Astrocyte (in vitro differentiated cells and primary cell): ENCODE measurements at regions not wholly inside any gene's neighbourhood (a gene's known extent, or its start where the extent isn't known, plus 50 kb on each side); places are given as distances from the start of the nearest gene placed in this dataset.

Experiments used
- EZH2 ChIP-seq: IDR thresholded peaks from 2 replicates; pipeline ENCODE4 v1.6.1; 2012; ENCODE audit warnings: mild to moderate bottlenecking, low read length, inconsistent platforms; ENCODE audit not compliant: insufficient read depth
- TF ChIP-seq, protein P1 (sequence below): IDR thresholded peaks from 2 replicates; pipeline ENCODE4 v1.5.1; 2011; ENCODE audit warnings: low read depth, mild to moderate bottlenecking, inconsistent platforms, low read length, moderate library complexity; ENCODE audit not compliant: insufficient read depth

DNA sequence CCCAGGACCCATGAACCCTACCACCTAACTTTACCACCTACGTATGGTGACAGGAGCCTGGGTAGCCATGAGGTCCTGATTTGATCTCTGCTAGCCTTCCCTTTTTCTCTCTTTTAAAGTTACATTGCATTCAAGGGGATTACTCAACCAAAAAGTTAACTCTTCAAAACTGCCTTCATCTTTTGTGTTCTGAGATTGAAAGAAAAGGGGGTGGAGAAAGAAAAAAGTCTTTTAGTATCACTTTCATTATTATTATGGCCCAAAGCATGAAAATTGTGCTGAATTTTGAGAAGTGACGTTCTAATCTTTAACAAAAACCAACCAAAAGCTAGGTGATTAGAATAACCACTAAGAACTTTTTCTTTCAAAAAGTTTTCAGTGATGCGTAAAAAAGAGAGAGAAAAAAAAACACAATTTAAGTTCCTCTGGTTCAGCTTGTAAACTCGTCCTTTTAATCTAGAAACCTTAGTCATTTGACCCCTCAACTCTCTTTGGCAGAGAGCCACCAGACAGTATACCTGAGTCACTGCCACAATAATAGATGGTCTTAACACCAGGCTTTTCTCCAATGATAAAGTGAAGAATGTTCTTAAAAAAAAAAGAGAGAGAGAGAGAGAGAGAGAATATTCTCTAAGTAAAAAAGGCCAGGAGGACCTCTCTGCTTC, 347.4 kb upstream of the FGF13 start:
- TF ChIP-seq, protein P1, sequence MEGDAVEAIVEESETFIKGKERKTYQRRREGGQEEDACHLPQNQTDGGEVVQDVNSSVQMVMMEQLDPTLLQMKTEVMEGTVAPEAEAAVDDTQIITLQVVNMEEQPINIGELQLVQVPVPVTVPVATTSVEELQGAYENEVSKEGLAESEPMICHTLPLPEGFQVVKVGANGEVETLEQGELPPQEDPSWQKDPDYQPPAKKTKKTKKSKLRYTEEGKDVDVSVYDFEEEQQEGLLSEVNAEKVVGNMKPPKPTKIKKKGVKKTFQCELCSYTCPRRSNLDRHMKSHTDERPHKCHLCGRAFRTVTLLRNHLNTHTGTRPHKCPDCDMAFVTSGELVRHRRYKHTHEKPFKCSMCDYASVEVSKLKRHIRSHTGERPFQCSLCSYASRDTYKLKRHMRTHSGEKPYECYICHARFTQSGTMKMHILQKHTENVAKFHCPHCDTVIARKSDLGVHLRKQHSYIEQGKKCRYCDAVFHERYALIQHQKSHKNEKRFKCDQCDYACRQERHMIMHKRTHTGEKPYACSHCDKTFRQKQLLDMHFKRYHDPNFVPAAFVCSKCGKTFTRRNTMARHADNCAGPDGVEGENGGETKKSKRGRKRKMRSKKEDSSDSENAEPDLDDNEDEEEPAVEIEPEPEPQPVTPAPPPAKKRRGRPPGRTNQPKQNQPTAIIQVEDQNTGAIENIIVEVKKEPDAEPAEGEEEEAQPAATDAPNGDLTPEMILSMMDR = no peak
- no peak for TF ChIP-seq EZH2
